LNCAP (cell line): ENCODE measurements at regions not wholly inside any gene's neighbourhood (a gene's known extent, or its start where the extent isn't known, plus 50 kb on each side); places are given as distances from the start of the nearest gene placed in this dataset.

ENCODE experiments used
- TF ChIP-seq, protein P1 (sequence below): fragments of 450-650 bp; IDR thresholded peaks from 2 replicates; pipeline ENCODE4 v1.5.1; 2017; ENCODE audit warnings: mild to moderate bottlenecking

DNA sequence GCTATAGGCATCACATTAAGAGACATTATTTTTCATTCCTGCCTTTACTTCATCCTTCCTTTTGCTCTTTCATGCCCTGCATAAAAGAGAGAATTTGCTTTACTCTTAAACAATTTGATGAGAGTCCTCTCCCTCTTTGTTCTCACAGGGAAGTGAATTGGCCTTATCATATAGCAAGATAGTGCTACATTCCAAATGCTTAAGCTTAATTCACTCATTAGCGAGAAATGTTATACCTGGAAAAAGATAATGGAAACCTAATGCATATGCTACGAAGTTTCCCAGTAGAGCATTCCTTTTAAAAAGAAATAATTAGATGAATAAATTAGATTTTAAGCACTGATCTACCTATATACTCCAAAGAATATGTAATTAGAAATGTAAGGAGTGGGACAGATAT lies 798.8 kb downstream of the C12orf50 start:
- TF ChIP-seq, protein P1, sequence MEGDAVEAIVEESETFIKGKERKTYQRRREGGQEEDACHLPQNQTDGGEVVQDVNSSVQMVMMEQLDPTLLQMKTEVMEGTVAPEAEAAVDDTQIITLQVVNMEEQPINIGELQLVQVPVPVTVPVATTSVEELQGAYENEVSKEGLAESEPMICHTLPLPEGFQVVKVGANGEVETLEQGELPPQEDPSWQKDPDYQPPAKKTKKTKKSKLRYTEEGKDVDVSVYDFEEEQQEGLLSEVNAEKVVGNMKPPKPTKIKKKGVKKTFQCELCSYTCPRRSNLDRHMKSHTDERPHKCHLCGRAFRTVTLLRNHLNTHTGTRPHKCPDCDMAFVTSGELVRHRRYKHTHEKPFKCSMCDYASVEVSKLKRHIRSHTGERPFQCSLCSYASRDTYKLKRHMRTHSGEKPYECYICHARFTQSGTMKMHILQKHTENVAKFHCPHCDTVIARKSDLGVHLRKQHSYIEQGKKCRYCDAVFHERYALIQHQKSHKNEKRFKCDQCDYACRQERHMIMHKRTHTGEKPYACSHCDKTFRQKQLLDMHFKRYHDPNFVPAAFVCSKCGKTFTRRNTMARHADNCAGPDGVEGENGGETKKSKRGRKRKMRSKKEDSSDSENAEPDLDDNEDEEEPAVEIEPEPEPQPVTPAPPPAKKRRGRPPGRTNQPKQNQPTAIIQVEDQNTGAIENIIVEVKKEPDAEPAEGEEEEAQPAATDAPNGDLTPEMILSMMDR = no peak

DNA sequence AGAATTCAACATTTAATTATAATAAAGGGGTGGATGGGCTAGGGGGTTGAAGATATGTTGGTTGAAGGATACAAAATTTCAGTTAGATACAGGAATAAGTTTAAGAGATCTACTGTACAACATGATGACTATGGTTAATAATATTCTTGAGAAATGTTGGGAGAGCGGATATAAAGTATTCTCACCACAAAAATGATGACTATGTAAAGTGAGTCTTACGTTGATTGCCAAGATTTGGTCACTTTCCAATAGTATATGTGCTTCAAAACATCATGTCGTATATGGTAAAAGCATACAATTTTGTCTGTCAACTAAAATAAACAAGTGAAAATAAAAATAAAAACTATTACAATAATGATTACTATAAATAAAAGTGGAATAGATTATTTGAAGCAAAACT lies 802.0 kb downstream of the C12orf50 start:
- TF ChIP-seq, protein P1 = no peak

DNA sequence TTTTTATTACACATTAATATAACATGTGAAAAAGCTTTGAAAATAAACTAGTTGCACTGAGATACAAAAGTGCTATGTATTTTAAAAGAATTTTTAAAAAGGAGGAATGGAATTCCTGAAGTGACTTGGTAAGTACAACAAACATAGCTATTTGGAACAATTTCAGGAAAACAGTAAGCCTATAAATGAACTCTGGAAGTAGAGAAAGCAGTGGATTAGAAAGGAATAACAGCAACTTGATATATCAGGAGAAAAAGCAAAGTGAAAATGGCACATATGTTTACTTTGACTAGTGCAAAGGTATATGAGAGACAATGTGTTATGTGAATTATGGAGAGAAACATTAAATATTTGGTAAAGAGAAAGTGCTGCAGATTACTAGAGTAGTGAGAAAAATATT lies 811.7 kb downstream of the C12orf50 start:
- TF ChIP-seq, protein P1 = no peak

DNA sequence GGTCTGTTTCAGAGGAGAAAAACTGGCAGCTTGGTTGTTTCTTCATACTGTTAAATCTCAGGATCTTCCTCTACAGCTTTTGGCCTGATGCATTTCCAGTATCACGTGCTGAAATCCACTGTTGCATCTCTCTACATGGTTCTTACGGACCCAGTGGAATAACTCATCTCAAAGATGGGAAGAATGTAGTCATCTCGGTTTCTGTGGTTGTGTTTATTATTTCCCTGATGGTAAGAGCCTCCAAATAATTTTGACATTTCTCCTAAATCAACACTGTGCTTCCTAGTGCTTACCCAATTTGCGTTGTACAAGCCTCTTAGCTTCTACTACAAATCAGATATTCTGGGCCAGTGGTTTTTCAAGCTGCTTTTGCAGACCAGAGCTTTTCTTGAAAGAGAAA lies 812.8 kb downstream of the C12orf50 start:
- TF ChIP-seq, protein P1 = no peak

DNA sequence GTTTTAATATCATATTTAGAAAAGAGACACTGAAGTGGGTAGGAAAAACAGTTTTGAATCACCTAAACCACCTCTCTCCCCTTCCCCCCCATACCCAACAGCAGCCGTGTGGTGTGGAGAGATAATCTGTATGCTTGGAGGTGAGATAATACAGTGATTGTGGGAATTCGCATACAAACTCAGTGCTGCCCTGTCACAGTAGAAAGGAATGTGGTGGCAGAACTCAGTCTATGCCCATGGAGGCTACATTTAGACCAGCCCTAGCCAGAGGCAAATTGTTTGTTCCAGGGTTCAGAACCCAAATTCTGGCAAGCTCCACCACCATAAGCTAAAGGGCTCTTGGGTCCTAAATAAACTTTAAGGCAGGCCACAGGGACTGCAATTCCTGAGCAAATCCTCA lies 827.0 kb downstream of the C12orf50 start:
- TF ChIP-seq, protein P1 = no peak

DNA sequence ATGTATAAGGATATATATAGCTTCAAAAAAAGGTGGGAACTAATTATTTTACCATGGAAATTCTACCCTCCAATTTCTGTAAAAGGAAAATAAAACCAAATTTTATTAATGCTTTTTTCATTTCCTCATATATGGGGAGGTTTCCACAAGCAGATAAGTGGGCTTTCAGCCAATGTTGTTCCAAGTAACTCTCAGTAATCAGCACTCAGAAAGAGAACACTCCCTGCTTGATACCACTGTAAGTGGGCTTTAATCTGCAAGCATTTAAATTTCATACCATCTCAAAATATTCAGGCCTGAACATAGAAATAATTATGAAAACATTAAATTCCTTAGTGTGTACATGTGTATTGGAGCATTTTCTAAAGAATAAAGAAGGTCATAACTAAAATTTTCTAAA lies 827.6 kb downstream of the C12orf50 start:
- TF ChIP-seq, protein P1 = no peak

DNA sequence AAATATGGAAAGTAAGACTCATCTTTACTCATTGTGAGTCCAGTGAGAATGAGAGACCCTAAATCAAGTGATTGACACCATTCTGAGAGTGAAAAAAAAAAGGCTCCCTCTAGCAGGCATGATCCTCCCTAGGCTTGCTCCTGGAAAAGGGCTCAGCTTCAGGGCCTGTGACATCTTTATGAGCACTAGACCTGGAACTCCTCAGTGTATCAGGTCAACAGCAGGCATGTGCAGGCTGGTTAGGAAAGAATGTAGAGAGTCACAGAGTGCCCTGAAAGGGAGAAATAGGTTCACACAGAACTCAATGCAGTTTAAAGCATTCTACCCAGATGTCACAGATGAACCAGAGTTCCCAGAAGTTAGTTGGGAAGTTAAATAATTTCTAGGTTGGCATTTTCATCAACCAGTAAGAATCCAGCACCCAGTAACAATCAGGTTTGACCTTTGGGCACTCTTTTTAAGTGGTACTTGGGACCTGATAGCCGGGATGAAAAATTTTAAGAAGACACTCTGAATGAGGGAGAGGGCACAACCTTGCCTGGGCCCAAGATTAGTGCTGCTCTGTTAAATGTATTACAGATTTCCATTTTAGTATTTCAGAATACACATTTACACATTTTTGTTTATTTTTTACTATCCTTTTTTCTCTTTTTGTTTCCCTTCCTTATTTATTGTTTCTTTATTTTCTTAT lies 828.8 kb downstream of the C12orf50 start:
- TF ChIP-seq, protein P1 = no peak

DNA sequence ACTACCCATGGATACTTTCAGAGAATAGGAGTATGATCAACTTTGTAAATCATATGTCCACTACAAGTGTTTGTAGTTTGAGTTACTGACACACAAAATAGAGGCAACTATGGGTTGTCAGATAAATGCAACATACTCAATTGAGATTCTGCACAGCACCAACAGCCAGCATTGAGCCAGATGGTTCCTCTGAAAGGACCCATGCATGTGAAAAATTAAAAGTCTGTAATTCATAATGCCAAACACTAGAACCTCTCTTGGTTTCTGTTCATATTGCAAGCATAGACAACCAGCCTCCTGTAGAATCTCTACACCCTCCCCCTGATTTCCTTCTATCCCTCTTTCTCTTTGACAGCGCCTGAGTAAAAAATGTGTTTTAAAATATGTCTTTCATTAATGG lies 831.0 kb downstream of the C12orf50 start:
- TF ChIP-seq, protein P1 = no peak
